ENCODE measurements at regions not wholly inside any gene's neighbourhood (a gene's known extent, or its start where the extent isn't known, plus 50 kb on each side); places are given as distances from the start of the nearest gene placed in this dataset.

GRCh38 chr5:173557123-173557903 lies 59.1 kb downstream of the BOD1 start:
- peak; percentile 16 for DNase-seq (ENCODE audit: low read depth)

GRCh38 chr5:173556142-173557028 lies 60.1 kb downstream of the BOD1 start:
- DNase-seq (ENCODE audit: low read depth), result no peak

- no peak for DNase-seq (ENCODE audit: low read depth)
Measured at GRCh38 chr5:173554989-173555705, 61.3 kb downstream of the BOD1 start.

- DNase-seq (ENCODE audit: low read depth), result no peak
Measured at GRCh38 chr5:173554038-173554955, 62.2 kb downstream of the BOD1 start.

GRCh38 chr5:173550641-173551040 lies 65.8 kb downstream of the BOD1 start:
- DNase-seq (ENCODE audit: low read depth), result no peak

GRCh38 chr5:173549644-173550043 lies 66.8 kb downstream of the BOD1 start:
- DNase-seq (ENCODE audit: low read depth), result no peak

GRCh38 chr5:173547579-173547978 lies 68.9 kb downstream of the BOD1 start:
- peak; percentile 77 for DNase-seq (ENCODE audit: low read depth)

GRCh38 chr5:173542964-173543363 lies 73.5 kb downstream of the BOD1 start:
- no peak for DNase-seq (ENCODE audit: low read depth)

- no peak for DNase-seq (ENCODE audit: low read depth)
Measured at GRCh38 chr5:173542159-173542558, 74.3 kb downstream of the BOD1 start.

GRCh38 chr5:173538654-173539053 lies 77.8 kb downstream of the BOD1 start:
- DNase-seq (ENCODE audit: low read depth), result no peak

GRCh38 chr5:173538018-173538417 lies 78.4 kb downstream of the BOD1 start:
- no peak for DNase-seq (ENCODE audit: low read depth)

GRCh38 chr5:173537228-173537627 lies 79.2 kb downstream of the BOD1 start:
- DNase-seq (ENCODE audit: low read depth), result no peak

GRCh38 chr5:173535976-173536639 lies 80.3 kb downstream of the BOD1 start:
- DNase-seq (ENCODE audit: low read depth), result peak; percentile 43

GRCh38 chr5:173535166-173535975 lies 81.1 kb downstream of the BOD1 start:
- peak; percentile 45 for DNase-seq (ENCODE audit: low read depth)

GRCh38 chr5:173534664-173535063 lies 81.8 kb downstream of the BOD1 start:
- DNase-seq (ENCODE audit: low read depth), result peak; percentile 47

GRCh38 chr5:173534031-173534430 lies 82.4 kb downstream of the BOD1 start:
- no peak for DNase-seq (ENCODE audit: low read depth)

- no peak for DNase-seq (ENCODE audit: low read depth)
Measured at GRCh38 chr5:173532689-173533250, 83.7 kb downstream of the BOD1 start.

- DNase-seq (ENCODE audit: low read depth), result no peak
Measured at GRCh38 chr5:173531863-173532262, 84.6 kb downstream of the BOD1 start.

- DNase-seq (ENCODE audit: low read depth), result no peak
Measured at GRCh38 chr5:173530547-173530946, 85.9 kb downstream of the BOD1 start.

GRCh38 chr5:173529861-173530260 lies 86.6 kb downstream of the BOD1 start:
- DNase-seq (ENCODE audit: low read depth), result no peak
